22Rv1 (cell line): ENCODE measurements at regions not wholly inside any gene's neighbourhood (a gene's known extent, or its start where the extent isn't known, plus 50 kb on each side); places are given as distances from the start of the nearest gene placed in this dataset.

Experiments used
- ZFX ChIP-seq: fragments of 450-650 bp; IDR thresholded peaks from 2 replicates; pipeline ENCODE4 v1.6.1; 2017; ENCODE audit warnings: antibody characterized with exemption, borderline replicate concordance
- TF ChIP-seq, protein P1 (sequence below): fragments of 450-650 bp; IDR thresholded peaks from 2 replicates; pipeline ENCODE4 v1.5.1; 2017; ENCODE audit warnings: mild to moderate bottlenecking

GRCh38 chr2:176479961-176480360 is 210.7 kb downstream of the MTX2 start:
- TF ChIP-seq ZFX: no peak
- TF ChIP-seq, protein P1, sequence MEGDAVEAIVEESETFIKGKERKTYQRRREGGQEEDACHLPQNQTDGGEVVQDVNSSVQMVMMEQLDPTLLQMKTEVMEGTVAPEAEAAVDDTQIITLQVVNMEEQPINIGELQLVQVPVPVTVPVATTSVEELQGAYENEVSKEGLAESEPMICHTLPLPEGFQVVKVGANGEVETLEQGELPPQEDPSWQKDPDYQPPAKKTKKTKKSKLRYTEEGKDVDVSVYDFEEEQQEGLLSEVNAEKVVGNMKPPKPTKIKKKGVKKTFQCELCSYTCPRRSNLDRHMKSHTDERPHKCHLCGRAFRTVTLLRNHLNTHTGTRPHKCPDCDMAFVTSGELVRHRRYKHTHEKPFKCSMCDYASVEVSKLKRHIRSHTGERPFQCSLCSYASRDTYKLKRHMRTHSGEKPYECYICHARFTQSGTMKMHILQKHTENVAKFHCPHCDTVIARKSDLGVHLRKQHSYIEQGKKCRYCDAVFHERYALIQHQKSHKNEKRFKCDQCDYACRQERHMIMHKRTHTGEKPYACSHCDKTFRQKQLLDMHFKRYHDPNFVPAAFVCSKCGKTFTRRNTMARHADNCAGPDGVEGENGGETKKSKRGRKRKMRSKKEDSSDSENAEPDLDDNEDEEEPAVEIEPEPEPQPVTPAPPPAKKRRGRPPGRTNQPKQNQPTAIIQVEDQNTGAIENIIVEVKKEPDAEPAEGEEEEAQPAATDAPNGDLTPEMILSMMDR: no peak
